ENCODE measurements at regions not wholly inside any gene's neighbourhood (a gene's known extent, or its start where the extent isn't known, plus 50 kb on each side); places are given as distances from the start of the nearest gene placed in this dataset.
A peak's percentile ranks its signal among the peaks of the same experiment; 100 is the strongest.

GRCh38 chr4:182973511-182973911 lies 56.3 kb upstream of the DCTD start:
- TF ChIP-seq CTCF (IDR thresholded peaks at IDR 0.05; ENCODE audit: extremely low read depth, low read depth, low read length): no peak
- peak overlapping the region; percentile 1 for H3K4me2 ChIP-seq (ENCODE audit: insufficient read depth, low read length)
- H3K27me3 ChIP-seq (ENCODE audit: insufficient read depth, low read length): no peaks in the 10 kb centered on the region
- no peaks in the 10 kb centered on the region for H3K79me2 ChIP-seq (ENCODE audit: insufficient read depth, low read length)
- H3K9me3 ChIP-seq (ENCODE audit: low read depth, low read length): no peaks in the 10 kb centered on the region
- no peaks in the 10 kb centered on the region for H3K36me3 ChIP-seq (ENCODE audit: insufficient read depth, low read length)
- H2AFZ ChIP-seq (ENCODE audit: low read length): peak overlapping the region; percentile 1
- H3K27ac ChIP-seq (ENCODE audit: low read depth, low read length): peak overlapping the region; percentile 3
- H3K4me1 ChIP-seq (ENCODE audit: insufficient read depth, low read length): peaks cover 26% of the 10 kb centered on the region
- no peak overlapping the region for H3K4me3 ChIP-seq (ENCODE audit: insufficient read depth, low read length)
- peak; percentile 72 for DNase-seq (ENCODE audit: insufficient read length, low spot score, missing footprints)
- no peaks in the 10 kb centered on the region for H4K20me1 ChIP-seq (ENCODE audit: insufficient read depth, low read length)

- no peaks in the 10 kb centered on the region for H3K27me3 ChIP-seq (ENCODE audit: insufficient read depth, low read length)
Observed at GRCh38 chr4:182971702-182972101, 54.5 kb upstream of the DCTD start.

GRCh38 chr4:182969651-182970279 lies 52.6 kb upstream of the DCTD start:
- Histone ChIP-seq H2AFZ (ENCODE audit: low read length) (peak overlapping the region; percentile 64), H3K36me3 (ENCODE audit: insufficient read depth, low read length) (no peaks in the 10 kb centered on the region), H3K4me1 (ENCODE audit: insufficient read depth, low read length) (peaks cover 14% of the 10 kb centered on the region), H3K4me3 (ENCODE audit: insufficient read depth, low read length) (no peak overlapping the region), H3K9me3 (ENCODE audit: low read depth, low read length) (no peaks in the 10 kb centered on the region), H3K4me2 (ENCODE audit: insufficient read depth, low read length) (peak overlapping the region; percentile 27), H3K79me2 (ENCODE audit: insufficient read depth, low read length) (no peaks in the 10 kb centered on the region), H3K27ac (ENCODE audit: low read depth, low read length) (no peak overlapping the region), H4K20me1 (ENCODE audit: insufficient read depth, low read length) (no peaks in the 10 kb centered on the region), H3K27me3 (ENCODE audit: insufficient read depth, low read length) (no peaks in the 10 kb centered on the region)
- no peak for TF ChIP-seq CTCF (IDR thresholded peaks at IDR 0.05; ENCODE audit: extremely low read depth, low read depth, low read length)
- no peak for DNase-seq (ENCODE audit: insufficient read length, low spot score, missing footprints)

More at GRCh38 chr4:182971702-182972101, 54.5 kb upstream of the DCTD start:
- no peak overlapping the region for H3K4me2 ChIP-seq (ENCODE audit: insufficient read depth, low read length)
- DNase-seq (ENCODE audit: insufficient read length, low spot score, missing footprints): no peak
- no peaks in the 10 kb centered on the region for H3K9me3 ChIP-seq (ENCODE audit: low read depth, low read length)
- H4K20me1 ChIP-seq (ENCODE audit: insufficient read depth, low read length): no peaks in the 10 kb centered on the region
- H3K79me2 ChIP-seq (ENCODE audit: insufficient read depth, low read length): no peaks in the 10 kb centered on the region
- no peak overlapping the region for H3K27ac ChIP-seq (ENCODE audit: low read depth, low read length)
- no peak for TF ChIP-seq CTCF (IDR thresholded peaks at IDR 0.05; ENCODE audit: extremely low read depth, low read depth, low read length)
- no peak overlapping the region for H2AFZ ChIP-seq (ENCODE audit: low read length)
- H3K4me1 ChIP-seq (ENCODE audit: insufficient read depth, low read length): peaks cover 26% of the 10 kb centered on the region
- no peak overlapping the region for H3K4me3 ChIP-seq (ENCODE audit: insufficient read depth, low read length)
- H3K36me3 ChIP-seq (ENCODE audit: insufficient read depth, low read length): no peaks in the 10 kb centered on the region

- peak overlapping the region; percentile 27 for H3K4me2 ChIP-seq (ENCODE audit: insufficient read depth, low read length)
- H3K36me3 ChIP-seq (ENCODE audit: insufficient read depth, low read length): no peaks in the 10 kb centered on the region
- H4K20me1 ChIP-seq (ENCODE audit: insufficient read depth, low read length): no peaks in the 10 kb centered on the region
- H3K27me3 ChIP-seq (ENCODE audit: insufficient read depth, low read length): no peaks in the 10 kb centered on the region
- H2AFZ ChIP-seq (ENCODE audit: low read length): peak overlapping the region; percentile 64
- no peaks in the 10 kb centered on the region for H3K9me3 ChIP-seq (ENCODE audit: low read depth, low read length)
- no peak overlapping the region for H3K4me3 ChIP-seq (ENCODE audit: insufficient read depth, low read length)
- H3K79me2 ChIP-seq (ENCODE audit: insufficient read depth, low read length): no peaks in the 10 kb centered on the region
- DNase-seq (ENCODE audit: insufficient read length, low spot score, missing footprints): no peak
- no peak overlapping the region for H3K27ac ChIP-seq (ENCODE audit: low read depth, low read length)
- H3K4me1 ChIP-seq (ENCODE audit: insufficient read depth, low read length): peaks cover 14% of the 10 kb centered on the region
- TF ChIP-seq CTCF (IDR thresholded peaks at IDR 0.05; ENCODE audit: extremely low read depth, low read depth, low read length): no peak
Observed at GRCh38 chr4:182968917-182969650, 51.9 kb upstream of the DCTD start.
